HCT116 (cell line): ENCODE measurements at regions not wholly inside any gene's neighbourhood (a gene's known extent, or its start where the extent isn't known, plus 50 kb on each side); places are given as distances from the start of the nearest gene placed in this dataset.

Experiments used
- ATAC-seq: fragments of 200-7000 bp; cut with Tn5 transposase; 2 replicates; pipeline ENCODE4 v1.9.1; 2020; ENCODE audit warnings: mild to moderate bottlenecking, moderate library complexity
- BruUV-seq: library from RNA; stranded (reverse); fragments of 400-500 nt; replicated peaks from 2 replicates; lab custom pipeline; 2021; lab: Mats Ljungman, UMichigan
- CTCF ChIA-PET: fragments of 300-600 bp; sonication (Branson Sonifier 250); formaldehyde crosslinking; loops from one replicate; lab custom pipeline; 2021; ENCODE audit warnings: antibody characterized with exemption; lab: Charles Lee
- POLR2A ChIA-PET: fragments of 300-600, 350-600 bp; sonication (Branson Sonifier 250); formaldehyde crosslinking; loops from one replicate; lab custom pipeline; 2021; ENCODE audit warnings: antibody characterized with exemption; lab: Charles Lee
- RAD21 ChIA-PET, 2 experiments: fragments of 300-600 bp; sonication (Branson Sonifier 250); formaldehyde crosslinking; loops; one replicate each; lab custom pipeline; 2023; ENCODE audit warnings: low total read pairs in 2 of 2; ENCODE audit not compliant: uncharacterized antibody in 2 of 2, unreplicated experiment in 2 of 2, low non-redundant PET in 1 of 2; lab: Charles Lee
- DNase-seq: peaks from one replicate; pipeline ENCODE4 v3.0.0-alpha.2; 2010; ENCODE audit warnings: low read depth, low spot score
- H2AFZ ChIP-seq: fragments of 200-600 bp; shearing (Covaris generic), sonication (generic); 2 replicates; pipeline ENCODE4 v1.6.1; 2017; ENCODE audit warnings: low read depth, mixed run types, mixed read lengths, antibody characterized with exemption, low read length; ENCODE audit not compliant: poor library complexity, severe bottlenecking
- H3K27ac ChIP-seq: 2 replicates; pipeline ENCODE4 v1.5.1; 2012; ENCODE audit warnings: low read depth, low read length
- H3K27me3 ChIP-seq: fragments of 200-600 bp; sonication (generic); 2 replicates; pipeline ENCODE4 v1.6.1; 2016; ENCODE audit warnings: mixed run types, low read length, mixed read lengths; ENCODE audit not compliant: insufficient read depth
- H3K36me3 ChIP-seq, 2 experiments: fragments of 200-500 bp in 1 of 2; fragments of 200-600 bp in 1 of 2; sonication (Bioruptor generic) in 1 of 2; sonication (generic) in 1 of 2; 2 replicates each; pipeline versions ENCODE4 v1.5.1 to v1.6.1; 2014 to 2016; ENCODE audit warnings: low read length in 2 of 2, inconsistent platforms in 1 of 2, mixed read lengths in 1 of 2, mixed run types in 1 of 2; ENCODE audit not compliant: insufficient read depth in 2 of 2, control insufficient read depth in 1 of 2
- H3K4me1 ChIP-seq, 2 experiments: fragments of 200-600 bp in 1 of 2; sonication (generic) in 1 of 2; 2 replicates each; pipeline versions ENCODE4 v1.5.1 to v1.6.1; 2012 to 2017; ENCODE audit warnings: low read length in 2 of 2, inconsistent platforms in 1 of 2, mild to moderate bottlenecking in 1 of 2, mixed read lengths in 1 of 2, mixed run types in 1 of 2, moderate library complexity in 1 of 2; ENCODE audit not compliant: insufficient read depth in 2 of 2, control insufficient read depth in 1 of 2
- H3K4me2 ChIP-seq: fragments of 200-600 bp; sonication (generic); 2 replicates; pipeline ENCODE4 v1.6.1; 2017; ENCODE audit warnings: mixed run types, low read length, mixed read lengths
- H3K4me3 ChIP-seq, 2 experiments: fragments of 200-600 bp in 1 of 2; sonication (generic) in 1 of 2; replicated peaks in 1 of 2; 2 replicates each; pipeline ENCODE4 v1.5.1; 2011 to 2016; ENCODE audit warnings: low read length in 2 of 2, control low read depth in 1 of 2, low read depth in 1 of 2, mild to moderate bottlenecking in 1 of 2, mixed read lengths in 1 of 2, mixed run types in 1 of 2
- H3K79me2 ChIP-seq: fragments of 200-600 bp; sonication (generic); 2 replicates; pipeline ENCODE4 v1.6.1; 2017; ENCODE audit warnings: mild to moderate bottlenecking, mixed run types, low read length, moderate library complexity, mixed read lengths; ENCODE audit not compliant: insufficient read depth
- H3K9ac ChIP-seq: fragments of 200-600 bp; sonication (generic); 2 replicates; pipeline ENCODE4 v1.6.1; 2016; ENCODE audit warnings: low read length, mixed read lengths
- H3K9me2 ChIP-seq: fragments of 200-600 bp; sonication (generic), shearing (Covaris generic); 2 replicates; pipeline ENCODE4 v1.6.1; 2017; ENCODE audit warnings: mixed run types, mild to moderate bottlenecking, moderate library complexity; ENCODE audit not compliant: insufficient read depth
- H3K9me3 ChIP-seq, 2 experiments: fragments of 200-500 bp in 1 of 2; fragments of 200-600 bp in 1 of 2; sonication (Bioruptor generic) in 1 of 2; sonication (generic) in 1 of 2; 2 replicates each; pipeline ENCODE4 v1.6.1; 2014 to 2017; ENCODE audit warnings: low read length in 2 of 2, mixed read lengths in 2 of 2, inconsistent platforms in 1 of 2, low read depth in 1 of 2, mild to moderate bottlenecking in 1 of 2, mixed run types in 1 of 2, moderate library complexity in 1 of 2; ENCODE audit not compliant: control insufficient read depth in 1 of 2, insufficient read depth in 1 of 2
- H4K20me1 ChIP-seq: fragments of 200-600 bp; sonication (generic), shearing (Covaris generic); 2 replicates; pipeline ENCODE4 v1.6.1; 2017; ENCODE audit warnings: mixed run types, mild to moderate bottlenecking, moderate library complexity; ENCODE audit not compliant: insufficient read depth
- CEBPB ChIP-seq: IDR thresholded peaks from 2 replicates; pipeline ENCODE4 v1.6.1; 2012; ENCODE audit warnings: low read depth
- CTCF ChIP-seq, 3 experiments: fragments of 200-600 bp in 1 of 3; sonication (generic) in 1 of 3; IDR thresholded peaks in 2 of 3; conservative IDR thresholded peaks in 1 of 3; 2 replicates each; pipeline ENCODE4 v1.5.1; 2012 to 2017; ENCODE audit warnings: low read depth in 2 of 3, low read length in 2 of 3, antibody characterized with exemption in 1 of 3, borderline replicate concordance in 1 of 3, control low read depth in 1 of 3, mild to moderate bottlenecking in 1 of 3, mixed read lengths in 1 of 3, mixed run types in 1 of 3, moderate library complexity in 1 of 3; ENCODE audit not compliant: insufficient read depth in 1 of 3
- EZH2 ChIP-seq: fragments of 200-600 bp; sonication (generic); IDR thresholded peaks from 2 replicates; pipeline ENCODE4 v1.6.1; 2017; ENCODE audit warnings: antibody characterized with exemption, mixed run types
- EZH2phosphoT487 ChIP-seq: fragments of 200-600 bp; IDR thresholded peaks from 2 replicates; pipeline ENCODE4 v1.6.1; 2018; ENCODE audit warnings: antibody characterized with exemption, borderline replicate concordance
- FOSL1 ChIP-seq: IDR thresholded peaks from 2 replicates; pipeline ENCODE4 v1.6.1; 2012; ENCODE audit warnings: low read depth
- JUND ChIP-seq: IDR thresholded peaks from 2 replicates; pipeline ENCODE4 v1.6.1; 2012
- POLR2A ChIP-seq: IDR thresholded peaks from 2 replicates; pipeline ENCODE4 v1.7.0; 2011; ENCODE audit warnings: borderline replicate concordance; ENCODE audit not compliant: insufficient read depth, insufficient read length; ENCODE audit errors: extremely low read depth
- POLR2AphosphoS5 ChIP-seq: IDR thresholded peaks from 2 replicates; pipeline ENCODE4 v1.6.1; 2011; ENCODE audit warnings: mild to moderate bottlenecking, low read depth, low read length, moderate library complexity
- REST ChIP-seq: IDR thresholded peaks from 2 replicates; pipeline ENCODE4 v1.6.1; 2012; ENCODE audit warnings: low read depth
- SIN3A ChIP-seq: IDR thresholded peaks from 2 replicates; pipeline ENCODE4 v1.6.1; 2012; ENCODE audit warnings: low read depth
- SRF ChIP-seq: IDR thresholded peaks from 2 replicates; pipeline ENCODE4 v1.6.1; 2012; ENCODE audit warnings: low read depth
- YY1 ChIP-seq: IDR thresholded peaks from 2 replicates; pipeline ENCODE4 v1.6.1; 2011; ENCODE audit warnings: low read length, low read depth, moderate library complexity, mild to moderate bottlenecking; ENCODE audit not compliant: insufficient replicate concordance; ENCODE audit errors: extremely low read depth
- intact Hi-C: fragments of 100-400 bp; cut with micrococcal nuclease; formaldehyde crosslinking; loops from 2 replicates; pipeline ENCODE4 v1.10.0; 2022

- Histone ChIP-seq H3K27me3 (no peaks in the 10 kb centered on the region), H3K9me3 (no peaks in the 10 kb centered on the region), H3K4me2 (no peak overlapping the region), H3K79me2 (no peaks in the 10 kb centered on the region), H3K27ac (no peak overlapping the region), H3K9ac (no peak overlapping the region), H3K36me3 (no peaks in the 10 kb centered on the region; a peak in 1 of 4 replicates), H3K4me1 (peaks cover 14 to 22% of the 10 kb centered on the region in 2 experiments), H3K9me2 (no peaks in the 10 kb centered on the region), H3K4me3 (no peak overlapping the region), H4K20me1 (no peaks in the 10 kb centered on the region), H2AFZ (no peak overlapping the region)
- RAD21 ChIA-PET: no interaction called here
- ATAC-seq (no peak), DNase-seq (no peak)
- POLR2A ChIA-PET: no interaction called here
- intact Hi-C loops: no loop called here
- TF ChIP-seq CTCF (IDR thresholded peaks at IDR 0.05 in 2 of 3, conservative IDR thresholded peaks at IDR 0.05 in 1 of 3; ENCODE audit: borderline replicate concordance in 1 of 3, insufficient read depth in 1 of 3, low read depth in 2 of 3, low read length in 2 of 3) (no peak), SRF (no peak), YY1 (no peak), EZH2 (no peak), SIN3A (no peak), POLR2A (no peak), FOSL1 (no peak), EZH2phosphoT487 (no peak)
- CTCF ChIA-PET: no interaction called here
- BruUV-seq: no TSS peak
Observed at GRCh38 chr1:198876371-198876871, 237.6 kb downstream of the PTPRC start.

DNA sequence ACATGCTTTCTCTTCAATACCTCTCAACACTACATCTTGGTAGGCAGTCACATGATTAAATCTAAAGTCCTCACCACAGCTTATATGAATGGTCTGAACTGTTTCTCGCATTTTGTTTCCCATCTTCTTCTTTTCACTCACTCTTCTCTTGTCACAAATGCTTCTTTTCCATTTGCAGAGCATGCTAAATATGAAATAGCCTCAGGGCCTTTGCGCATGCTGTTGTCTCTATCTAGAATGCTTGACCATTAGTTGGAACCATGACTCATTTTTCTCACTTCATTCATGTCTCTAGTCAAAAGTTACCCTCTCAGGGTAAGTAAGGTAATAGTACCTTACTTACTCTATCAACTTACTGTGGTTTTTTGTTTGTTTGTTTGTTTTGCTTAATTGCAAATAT is 239.7 kb downstream of the PTPRC start:
- Histone ChIP-seq H3K9me2 (no peaks in the 10 kb centered on the region), H4K20me1 (no peaks in the 10 kb centered on the region), H3K27me3 (no peaks in the 10 kb centered on the region), H3K79me2 (no peaks in the 10 kb centered on the region), H3K36me3 (no peaks in the 10 kb centered on the region; a peak in 1 of 4 replicates), H2AFZ (no peak overlapping the region), H3K4me2 (no peak overlapping the region), H3K9ac (no peak overlapping the region), H3K4me3 (no peak overlapping the region), H3K27ac (no peak overlapping the region), H3K9me3 (no peaks in the 10 kb centered on the region), H3K4me1 (peaks cover 17 to 25% of the 10 kb centered on the region in 2 experiments)
- ATAC-seq (no peak), DNase-seq (no peak)
- ChIA-PET RAD21 (no interaction called here), POLR2A (interaction anchor here (1.1 kb wide), 1 partner anchor 59 kb away, joined by 3 read pairs; no protein-coding TSS in a partner anchor), CTCF (no interaction called here)
- BruUV-seq: no TSS peak
- intact Hi-C loops: no loop called here
- TF ChIP-seq CTCF (IDR thresholded peaks at IDR 0.05 in 2 of 3, conservative IDR thresholded peaks at IDR 0.05 in 1 of 3; ENCODE audit: borderline replicate concordance in 1 of 3, insufficient read depth in 1 of 3, low read depth in 2 of 3, low read length in 2 of 3) (no peak), POLR2AphosphoS5 (no peak), REST (no peak), SIN3A (no peak), CEBPB (no peak), YY1 (no peak), JUND (no peak)
